HepG2 (cell line): ENCODE measurements at regions not wholly inside any gene's neighbourhood (a gene's known extent, or its start where the extent isn't known, plus 50 kb on each side); places are given as distances from the start of the nearest gene placed in this dataset.

Experiments
- FOXM1 ChIP-seq: sonication (generic); formaldehyde crosslinking; IDR thresholded peaks from 2 replicates; pipeline ENCODE4 v1.5.0; 2020; ENCODE audit warnings: missing genetic modification reagents
- FOXO4 ChIP-seq: sonication (generic); formaldehyde crosslinking; conservative IDR thresholded peaks from 2 replicates; pipeline ENCODE4 v1.8.1; 2023; ENCODE audit warnings: missing genetic modification reagents
- GATAD1 ChIP-seq: IDR thresholded peaks from 2 replicates; pipeline ENCODE4 v1.6.1; 2016; ENCODE audit warnings: missing genetic modification reagents, missing compliant biosample characterization
- HNRNPLL ChIP-seq: fragments of 200-400 bp; formaldehyde crosslinking; IDR thresholded peaks from 2 replicates; pipeline ENCODE4 v1.6.1; 2017; ENCODE audit warnings: mild to moderate bottlenecking, low read depth, low read length; ENCODE audit not compliant: poor library complexity, severe bottlenecking
- ISL2 ChIP-seq: sonication (generic); formaldehyde crosslinking; IDR thresholded peaks from 2 replicates; pipeline ENCODE4 v1.5.0; 2020; ENCODE audit warnings: missing genetic modification reagents
- MTF1 ChIP-seq: sonication (generic); formaldehyde crosslinking; IDR thresholded peaks from 2 replicates; pipeline ENCODE4 v1.5.0; 2020; ENCODE audit warnings: missing genetic modification reagents
- RFXANK ChIP-seq: IDR thresholded peaks from 2 replicates; pipeline ENCODE4 v1.6.1; 2016
- SALL1 ChIP-seq: sonication (generic); formaldehyde crosslinking; IDR thresholded peaks from 2 replicates; pipeline ENCODE4 v1.8.0; 2022; ENCODE audit warnings: mild to moderate bottlenecking, missing genetic modification reagents
- SUZ12 ChIP-seq: fragments of 150-350 bp; IDR thresholded peaks from 2 replicates; pipeline ENCODE4 v1.6.1; 2014; ENCODE audit warnings: low read depth, low read length
- XRCC5 ChIP-seq: fragments of 200-400 bp; formaldehyde crosslinking; optimal IDR thresholded peaks from 2 replicates; pipeline ENCODE3; 2017; ENCODE audit warnings: mild to moderate bottlenecking, low read length
- YY1 ChIP-seq: IDR thresholded peaks from 2 replicates; pipeline ENCODE4 v1.6.1; 2011; ENCODE audit warnings: low read length, low read depth, moderate library complexity, mild to moderate bottlenecking; ENCODE audit not compliant: insufficient read depth, insufficient replicate concordance
- ZBTB42 ChIP-seq: sonication (generic); formaldehyde crosslinking; IDR thresholded peaks from 2 replicates; pipeline ENCODE4 v1.5.0; 2020; ENCODE audit warnings: mild to moderate bottlenecking, missing genetic modification reagents
- ZFP36L2 ChIP-seq: sonication (generic); formaldehyde crosslinking; IDR thresholded peaks from 2 replicates; pipeline ENCODE4 v1.4.0; 2020; ENCODE audit warnings: missing genetic modification reagents
- ZMAT3 ChIP-seq: sonication (generic); formaldehyde crosslinking; conservative IDR thresholded peaks from 2 replicates; pipeline ENCODE4 v1.7.0; 2021; ENCODE audit warnings: missing genetic modification reagents
- ZNF256 ChIP-seq: sonication (generic); formaldehyde crosslinking; conservative IDR thresholded peaks from 2 replicates; pipeline ENCODE4 v1.4.0; 2020; ENCODE audit warnings: missing genetic modification reagents
- ZNF44 ChIP-seq: sonication (generic); formaldehyde crosslinking; IDR thresholded peaks from 2 replicates; pipeline ENCODE4 v1.5.1; 2020; ENCODE audit warnings: mild to moderate bottlenecking, missing genetic modification reagents
- ZNF549 ChIP-seq: sonication (generic); formaldehyde crosslinking; IDR thresholded peaks from 2 replicates; pipeline ENCODE4 v1.5.0; 2020; ENCODE audit warnings: missing genetic modification reagents
- ZNF552 ChIP-seq: sonication (generic); formaldehyde crosslinking; IDR thresholded peaks from 2 replicates; pipeline ENCODE4 v1.9.0; 2022; ENCODE audit warnings: missing genetic modification reagents, mild to moderate bottlenecking, borderline replicate concordance
- ZNF558 ChIP-seq: sonication (generic); formaldehyde crosslinking; IDR thresholded peaks from 2 replicates; pipeline ENCODE4 v1.9.0; 2022; ENCODE audit warnings: mild to moderate bottlenecking, missing genetic modification reagents, borderline replicate concordance
- ZNF567 ChIP-seq: sonication (generic); formaldehyde crosslinking; IDR thresholded peaks from 2 replicates; pipeline ENCODE4 v1.8.1; 2023; ENCODE audit warnings: mild to moderate bottlenecking, missing genetic modification reagents, borderline replicate concordance
- TF ChIP-seq, protein P1 (sequence below): sonication (generic); formaldehyde crosslinking; IDR thresholded peaks from 2 replicates; pipeline ENCODE4 v1.4.0; 2020; ENCODE audit warnings: missing genetic modification reagents
- TF ChIP-seq, protein P2 (sequence below): sonication (generic); formaldehyde crosslinking; IDR thresholded peaks from 2 replicates; pipeline ENCODE4 v1.5.0; 2020; ENCODE audit warnings: mild to moderate bottlenecking, missing genetic modification reagents, moderate library complexity

- TF ChIP-seq, protein P1, sequence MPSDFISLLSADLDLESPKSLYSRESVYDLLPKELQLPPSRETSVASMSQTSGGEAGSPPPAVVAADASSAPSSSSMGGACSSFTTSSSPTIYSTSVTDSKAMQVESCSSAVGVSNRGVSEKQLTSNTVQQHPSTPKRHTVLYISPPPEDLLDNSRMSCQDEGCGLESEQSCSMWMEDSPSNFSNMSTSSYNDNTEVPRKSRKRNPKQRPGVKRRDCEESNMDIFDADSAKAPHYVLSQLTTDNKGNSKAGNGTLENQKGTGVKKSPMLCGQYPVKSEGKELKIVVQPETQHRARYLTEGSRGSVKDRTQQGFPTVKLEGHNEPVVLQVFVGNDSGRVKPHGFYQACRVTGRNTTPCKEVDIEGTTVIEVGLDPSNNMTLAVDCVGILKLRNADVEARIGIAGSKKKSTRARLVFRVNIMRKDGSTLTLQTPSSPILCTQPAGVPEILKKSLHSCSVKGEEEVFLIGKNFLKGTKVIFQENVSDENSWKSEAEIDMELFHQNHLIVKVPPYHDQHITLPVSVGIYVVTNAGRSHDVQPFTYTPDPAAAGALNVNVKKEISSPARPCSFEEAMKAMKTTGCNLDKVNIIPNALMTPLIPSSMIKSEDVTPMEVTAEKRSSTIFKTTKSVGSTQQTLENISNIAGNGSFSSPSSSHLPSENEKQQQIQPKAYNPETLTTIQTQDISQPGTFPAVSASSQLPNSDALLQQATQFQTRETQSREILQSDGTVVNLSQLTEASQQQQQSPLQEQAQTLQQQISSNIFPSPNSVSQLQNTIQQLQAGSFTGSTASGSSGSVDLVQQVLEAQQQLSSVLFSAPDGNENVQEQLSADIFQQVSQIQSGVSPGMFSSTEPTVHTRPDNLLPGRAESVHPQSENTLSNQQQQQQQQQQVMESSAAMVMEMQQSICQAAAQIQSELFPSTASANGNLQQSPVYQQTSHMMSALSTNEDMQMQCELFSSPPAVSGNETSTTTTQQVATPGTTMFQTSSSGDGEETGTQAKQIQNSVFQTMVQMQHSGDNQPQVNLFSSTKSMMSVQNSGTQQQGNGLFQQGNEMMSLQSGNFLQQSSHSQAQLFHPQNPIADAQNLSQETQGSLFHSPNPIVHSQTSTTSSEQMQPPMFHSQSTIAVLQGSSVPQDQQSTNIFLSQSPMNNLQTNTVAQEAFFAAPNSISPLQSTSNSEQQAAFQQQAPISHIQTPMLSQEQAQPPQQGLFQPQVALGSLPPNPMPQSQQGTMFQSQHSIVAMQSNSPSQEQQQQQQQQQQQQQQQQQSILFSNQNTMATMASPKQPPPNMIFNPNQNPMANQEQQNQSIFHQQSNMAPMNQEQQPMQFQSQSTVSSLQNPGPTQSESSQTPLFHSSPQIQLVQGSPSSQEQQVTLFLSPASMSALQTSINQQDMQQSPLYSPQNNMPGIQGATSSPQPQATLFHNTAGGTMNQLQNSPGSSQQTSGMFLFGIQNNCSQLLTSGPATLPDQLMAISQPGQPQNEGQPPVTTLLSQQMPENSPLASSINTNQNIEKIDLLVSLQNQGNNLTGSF (CRISPR knock-in tag): no peak; the same call in 1 of the 2 replicates
- TF ChIP-seq ZNF567 (0 out of 2 replicates have a peak, but pooled peaks have one; percentile 6), FOXO4 (CRISPR knock-in tag) (no peak), YY1 (no peak), ZNF558 (CRISPR knock-in tag) (no peak), ZFP36L2 (CRISPR knock-in tag) (no peak), MTF1 (no peak), HNRNPLL (peak; percentile 14), ZBTB42 (no peak; the same call in 1 of the 2 replicates), ZNF256 (CRISPR knock-in tag) (no peak), SALL1 (no peak), ZNF44 (CRISPR knock-in tag) (peak; percentile 95), FOXM1 (CRISPR knock-in tag) (no peak), ZNF549 (CRISPR knock-in tag) (no peak), XRCC5 (no peak), SUZ12 (no peak), RFXANK (CRISPR knock-in tag) (no peak), ZMAT3 (CRISPR knock-in tag) (no peak), GATAD1 (CRISPR knock-in tag) (no peak), ISL2 (no peak), ZNF552 (CRISPR knock-in tag) (no peak)
- TF ChIP-seq, protein P2, sequence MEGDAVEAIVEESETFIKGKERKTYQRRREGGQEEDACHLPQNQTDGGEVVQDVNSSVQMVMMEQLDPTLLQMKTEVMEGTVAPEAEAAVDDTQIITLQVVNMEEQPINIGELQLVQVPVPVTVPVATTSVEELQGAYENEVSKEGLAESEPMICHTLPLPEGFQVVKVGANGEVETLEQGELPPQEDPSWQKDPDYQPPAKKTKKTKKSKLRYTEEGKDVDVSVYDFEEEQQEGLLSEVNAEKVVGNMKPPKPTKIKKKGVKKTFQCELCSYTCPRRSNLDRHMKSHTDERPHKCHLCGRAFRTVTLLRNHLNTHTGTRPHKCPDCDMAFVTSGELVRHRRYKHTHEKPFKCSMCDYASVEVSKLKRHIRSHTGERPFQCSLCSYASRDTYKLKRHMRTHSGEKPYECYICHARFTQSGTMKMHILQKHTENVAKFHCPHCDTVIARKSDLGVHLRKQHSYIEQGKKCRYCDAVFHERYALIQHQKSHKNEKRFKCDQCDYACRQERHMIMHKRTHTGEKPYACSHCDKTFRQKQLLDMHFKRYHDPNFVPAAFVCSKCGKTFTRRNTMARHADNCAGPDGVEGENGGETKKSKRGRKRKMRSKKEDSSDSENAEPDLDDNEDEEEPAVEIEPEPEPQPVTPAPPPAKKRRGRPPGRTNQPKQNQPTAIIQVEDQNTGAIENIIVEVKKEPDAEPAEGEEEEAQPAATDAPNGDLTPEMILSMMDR: no peak
Observed at GRCh38 chr2:42925742-42926433, 133.5 kb upstream of the HAAO start (continued).
